A673 (cell line): ENCODE measurements at regions not wholly inside any gene's neighbourhood (a gene's known extent, or its start where the extent isn't known, plus 50 kb on each side); places are given as distances from the start of the nearest gene placed in this dataset.

Experiments used
- BruUV-seq: library from RNA; stranded (reverse); fragments of 400-500 nt; replicated peaks from 2 replicates; lab custom pipeline; 2021; lab: Mats Ljungman, UMichigan
- CTCF ChIA-PET: fragments of 300-600 bp; sonication (Branson Sonifier 250); formaldehyde crosslinking; loops from one replicate; lab custom pipeline; 2022; ENCODE audit warnings: antibody characterized with exemption; lab: Charles Lee
- POLR2A ChIA-PET: fragments of 300-600 bp; sonication (Branson Sonifier 250); formaldehyde crosslinking; loops from one replicate; lab custom pipeline; 2022; ENCODE audit warnings: antibody characterized with exemption; ENCODE audit not compliant: low non-redundant PET; lab: Charles Lee
- DNase-seq: peaks from one replicate; pipeline ENCODE4 v3.0.0-alpha.2; 2015; ENCODE audit warnings: low spot score
- H3K27ac ChIP-seq: fragments of 200-600 bp; sonication (generic); 2 replicates; pipeline ENCODE4 v1.5.1; 2016; ENCODE audit warnings: mixed run types, low read depth, mild to moderate bottlenecking, mixed read lengths, antibody characterized with exemption, low read length; ENCODE audit not compliant: poor library complexity, severe bottlenecking
- H3K27me3 ChIP-seq: fragments of 200-600 bp; sonication (generic); replicated peaks from 2 replicates; pipeline ENCODE4 v1.6.1; 2017; ENCODE audit warnings: mixed run types, low read depth, mild to moderate bottlenecking, mixed read lengths, antibody characterized with exemption, low read length; ENCODE audit not compliant: insufficient read depth, poor library complexity
- H3K36me3 ChIP-seq: fragments of 200-600 bp; sonication (generic); 2 replicates; pipeline ENCODE4 v1.6.1; 2016; ENCODE audit warnings: mixed run types, mild to moderate bottlenecking, mixed read lengths, antibody characterized with exemption, low read length; ENCODE audit not compliant: insufficient read depth, poor library complexity, severe bottlenecking
- H3K4me1 ChIP-seq: fragments of 200-600 bp; sonication (generic); 2 replicates; pipeline ENCODE4 v1.6.1; 2017; ENCODE audit warnings: mixed run types, mild to moderate bottlenecking, mixed read lengths, antibody characterized with exemption, low read length; ENCODE audit not compliant: insufficient read depth, poor library complexity, severe bottlenecking
- H3K4me3 ChIP-seq: fragments of 200-600 bp; sonication (generic); 2 replicates; pipeline ENCODE4 v1.5.1; 2016; ENCODE audit warnings: low read depth, mixed run types, mild to moderate bottlenecking, mixed read lengths, low read length; ENCODE audit not compliant: poor library complexity, severe bottlenecking
- H3K9me3 ChIP-seq: fragments of 200-600 bp; sonication (generic); 2 replicates; pipeline ENCODE4 v1.6.1; 2016; ENCODE audit warnings: mixed run types, low read depth, mild to moderate bottlenecking, mixed read lengths, antibody characterized with exemption, low read length; ENCODE audit not compliant: poor library complexity, severe bottlenecking
- EZH2 ChIP-seq: fragments of 200-600 bp; sonication (generic); IDR thresholded peaks from 2 replicates; pipeline ENCODE4 v1.6.1; 2017; ENCODE audit warnings: borderline replicate concordance, low read depth, mild to moderate bottlenecking, mixed read lengths, antibody characterized with exemption, low read length; ENCODE audit not compliant: poor library complexity, severe bottlenecking
- intact Hi-C: fragments of 100-400 bp; cut with micrococcal nuclease; formaldehyde crosslinking; loops from one replicate; pipeline ENCODE4 v1.10.0; 2022; ENCODE audit not compliant: unreplicated experiment
- TF ChIP-seq, protein P1 (sequence below): fragments of 300-800, 200-600 bp; sonication (generic); conservative IDR thresholded peaks from 2 replicates; pipeline ENCODE4 v1.5.1; 2017; ENCODE audit warnings: low read depth, mild to moderate bottlenecking, antibody characterized with exemption, low read length, moderate library complexity, mixed read lengths

DNA sequence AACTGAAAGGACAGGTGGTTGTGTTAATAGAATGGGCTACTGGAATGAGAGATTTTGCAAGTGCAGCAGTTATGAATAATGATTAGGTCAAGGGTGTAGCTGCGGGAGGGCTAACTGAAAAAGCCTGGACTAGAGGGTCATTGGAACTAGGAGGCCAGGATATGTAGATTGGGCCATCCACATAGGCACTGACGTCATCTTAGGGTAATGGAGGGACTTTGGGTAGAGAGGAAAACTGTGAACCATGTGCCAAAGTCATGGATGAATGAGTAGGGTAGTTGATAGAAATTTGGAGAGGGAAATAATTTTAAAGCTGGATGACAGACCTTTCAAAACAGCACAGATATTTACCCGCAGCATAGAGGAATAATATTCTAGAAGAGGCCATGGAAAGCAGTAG is 123.6 kb upstream of the SLITRK2 start:
- ChIA-PET CTCF (no interaction called here), POLR2A (no interaction called here)
- no peaks in the 10 kb centered on the region for H3K4me1 ChIP-seq
- DNase-seq: no peak
- H3K4me3 ChIP-seq: no peak overlapping the region
- BruUV-seq: no TSS peak
- H3K9me3 ChIP-seq: peaks cover 22% of the 10 kb centered on the region
- no peaks in the 10 kb centered on the region for H3K27me3 ChIP-seq
- H3K36me3 ChIP-seq: no peaks in the 10 kb centered on the region
- intact Hi-C loops: no loop called here
- H3K27ac ChIP-seq: no peak overlapping the region
- TF ChIP-seq, protein P1, sequence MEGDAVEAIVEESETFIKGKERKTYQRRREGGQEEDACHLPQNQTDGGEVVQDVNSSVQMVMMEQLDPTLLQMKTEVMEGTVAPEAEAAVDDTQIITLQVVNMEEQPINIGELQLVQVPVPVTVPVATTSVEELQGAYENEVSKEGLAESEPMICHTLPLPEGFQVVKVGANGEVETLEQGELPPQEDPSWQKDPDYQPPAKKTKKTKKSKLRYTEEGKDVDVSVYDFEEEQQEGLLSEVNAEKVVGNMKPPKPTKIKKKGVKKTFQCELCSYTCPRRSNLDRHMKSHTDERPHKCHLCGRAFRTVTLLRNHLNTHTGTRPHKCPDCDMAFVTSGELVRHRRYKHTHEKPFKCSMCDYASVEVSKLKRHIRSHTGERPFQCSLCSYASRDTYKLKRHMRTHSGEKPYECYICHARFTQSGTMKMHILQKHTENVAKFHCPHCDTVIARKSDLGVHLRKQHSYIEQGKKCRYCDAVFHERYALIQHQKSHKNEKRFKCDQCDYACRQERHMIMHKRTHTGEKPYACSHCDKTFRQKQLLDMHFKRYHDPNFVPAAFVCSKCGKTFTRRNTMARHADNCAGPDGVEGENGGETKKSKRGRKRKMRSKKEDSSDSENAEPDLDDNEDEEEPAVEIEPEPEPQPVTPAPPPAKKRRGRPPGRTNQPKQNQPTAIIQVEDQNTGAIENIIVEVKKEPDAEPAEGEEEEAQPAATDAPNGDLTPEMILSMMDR: no peak
- no peak for TF ChIP-seq EZH2

DNA sequence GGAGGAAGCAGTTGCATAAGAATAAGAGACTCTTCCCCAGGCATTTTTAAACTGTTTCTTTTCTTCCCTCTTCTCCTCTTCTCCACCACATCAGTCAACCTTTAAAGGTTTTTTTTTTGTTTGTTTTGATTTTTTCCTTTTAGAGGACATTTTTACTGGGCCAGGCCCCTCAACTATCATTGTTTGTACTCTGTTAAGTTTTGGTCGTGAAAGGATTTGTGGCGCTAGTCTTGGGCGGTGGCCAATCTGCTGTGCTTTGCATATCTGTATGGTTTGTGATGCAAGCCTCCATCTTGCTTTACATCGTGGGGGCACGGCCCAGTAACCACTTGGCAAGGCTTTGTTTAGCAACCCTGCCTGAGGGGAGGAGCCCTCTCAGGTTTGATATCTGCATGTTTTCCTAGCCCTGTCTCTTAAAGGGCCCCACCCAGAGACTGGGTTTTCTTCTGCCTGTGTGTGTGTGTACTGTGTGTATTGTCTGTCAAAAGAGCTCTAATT is 101.9 kb upstream of the SLITRK2 start:
- no peak for DNase-seq
- no TSS peak for BruUV-seq
- no peak overlapping the region for H3K27ac ChIP-seq
- ChIA-PET CTCF (no interaction called here), POLR2A (no interaction called here)
- no peaks in the 10 kb centered on the region for H3K36me3 ChIP-seq
- intact Hi-C loops: no loop called here
- H3K4me3 ChIP-seq: no peak overlapping the region
- peaks cover 13% of the 10 kb centered on the region for H3K9me3 ChIP-seq
- no peak for TF ChIP-seq EZH2
- TF ChIP-seq, protein P1: no peak
- H3K4me1 ChIP-seq: no peaks in the 10 kb centered on the region
- no peaks in the 10 kb centered on the region for H3K27me3 ChIP-seq

DNA sequence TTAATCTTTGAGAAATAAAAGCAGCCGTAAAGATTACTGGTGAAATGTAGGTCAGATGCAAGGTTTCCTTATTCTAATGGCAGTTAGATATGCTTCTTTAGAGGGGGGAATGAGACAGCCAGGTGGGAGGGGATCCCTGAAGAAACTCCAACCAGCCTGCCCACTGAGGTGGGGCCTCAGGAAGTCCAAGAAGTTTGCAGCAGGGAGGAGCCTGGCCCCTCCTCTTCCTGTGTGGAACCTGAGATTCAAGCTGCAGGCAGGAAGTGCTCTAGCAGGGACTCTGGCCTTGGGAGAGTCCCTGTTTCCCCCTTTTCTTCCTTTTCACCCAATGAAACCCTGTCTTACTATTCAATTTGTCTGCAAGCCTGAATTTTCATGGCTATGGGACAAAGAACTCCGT is 101.4 kb upstream of the SLITRK2 start:
- H3K36me3 ChIP-seq: no peaks in the 10 kb centered on the region
- H3K4me1 ChIP-seq: no peaks in the 10 kb centered on the region
- intact Hi-C loops: no loop called here
- no peak overlapping the region for H3K4me3 ChIP-seq
- CTCF ChIA-PET: no interaction called here
- no TSS peak for BruUV-seq
- H3K9me3 ChIP-seq: peaks cover 13% of the 10 kb centered on the region
- DNase-seq: no peak
- H3K27me3 ChIP-seq: no peaks in the 10 kb centered on the region
- H3K27ac ChIP-seq: no peak overlapping the region
- POLR2A ChIA-PET: no interaction called here
- TF ChIP-seq, protein P1: no peak
- TF ChIP-seq EZH2: no peak
